CD8-positive, alpha-beta memory T cell (primary cell): ENCODE measurements at regions not wholly inside any gene's neighbourhood (a gene's known extent, or its start where the extent isn't known, plus 50 kb on each side); places are given as distances from the start of the nearest gene placed in this dataset.
"Not testable (repeated sequence)": the region's sequence is repeated elsewhere in the genome, so short reads cannot be mapped to it uniquely, and the experiment has no call there.

Experiments
- CTCF ChIA-PET: fragments of 350-600 bp; sonication (Branson Sonifier 250); formaldehyde crosslinking; loops from one replicate; lab custom pipeline; 2021; ENCODE audit warnings: antibody characterized with exemption; lab: Charles Lee
- POLR2A ChIA-PET: fragments of 350-600 bp; sonication (Branson Sonifier 250); formaldehyde crosslinking; loops from one replicate; lab custom pipeline; 2021; ENCODE audit warnings: antibody characterized with exemption; lab: Charles Lee
- DNase-seq, 5 donors: peaks; one replicate each; pipeline versions ENCODE4 v3.0.0 to v3.0.0-alpha.2; 2020 to 2022; ENCODE audit warnings: mixed read lengths in 1 of 5
- H3K27ac ChIP-seq: one replicate; pipeline ENCODE4 v1.7.0; 2013; ENCODE audit warnings: low read depth, mild to moderate bottlenecking, low read length, moderate library complexity
- H3K27me3 ChIP-seq: 2 replicates; pipeline ENCODE4 v1.7.0; 2013; ENCODE audit warnings: low read length, mild to moderate bottlenecking; ENCODE audit not compliant: insufficient read depth, poor library complexity, severe bottlenecking
- H3K36me3 ChIP-seq: 2 replicates; pipeline ENCODE4 v1.7.0; 2013; ENCODE audit warnings: mild to moderate bottlenecking, low read length, moderate library complexity; ENCODE audit not compliant: insufficient read depth
- H3K4me1 ChIP-seq: 2 replicates; pipeline ENCODE4 v1.7.0; 2013; ENCODE audit warnings: mild to moderate bottlenecking, low read length, moderate library complexity; ENCODE audit not compliant: insufficient read depth
- H3K4me3 ChIP-seq: 2 replicates; pipeline ENCODE4 v1.7.0; 2013; ENCODE audit warnings: mild to moderate bottlenecking, low read length
- H3K9me3 ChIP-seq: 2 replicates; pipeline ENCODE4 v1.7.0; 2013; ENCODE audit warnings: mild to moderate bottlenecking, low read length
- H3K27ac Mint-ChIP-seq, 8 donors: one replicate each; pipeline ENCODE4 v1.8.0; 2020 to 2021; ENCODE audit warnings: mixed read lengths in 8 of 8, mild to moderate bottlenecking in 6 of 8, inconsistent platforms in 3 of 8, moderate library complexity in 3 of 8
- H3K27me3 Mint-ChIP-seq, 2 donors: one replicate each; pipeline ENCODE4 v1.8.0; 2020 to 2021; ENCODE audit warnings: mixed read lengths in 2 of 2, mild to moderate bottlenecking in 1 of 2, moderate library complexity in 1 of 2
- H3K36me3 Mint-ChIP-seq, 3 donors: one replicate each; pipeline ENCODE4 v1.8.0; 2020 to 2021; ENCODE audit warnings: mixed read lengths in 3 of 3, inconsistent platforms in 1 of 3, mild to moderate bottlenecking in 1 of 3
- H3K4me1 Mint-ChIP-seq, 3 donors: one replicate each; pipeline ENCODE4 v1.8.0; 2020 to 2021; ENCODE audit warnings: mixed read lengths in 3 of 3, inconsistent platforms in 1 of 3, mild to moderate bottlenecking in 1 of 3
- H3K4me3 Mint-ChIP-seq, 7 donors: one replicate each; pipeline ENCODE4 v1.8.0; 2020 to 2021; ENCODE audit warnings: mixed read lengths in 7 of 7, mild to moderate bottlenecking in 6 of 7, moderate library complexity in 4 of 7, inconsistent platforms in 2 of 7
- H3K9me3 Mint-ChIP-seq, 5 donors: one replicate each; pipeline ENCODE4 v1.8.0; 2020 to 2022; ENCODE audit warnings: mixed read lengths in 5 of 5, mild to moderate bottlenecking in 3 of 5, moderate library complexity in 2 of 5, inconsistent platforms in 1 of 5

DNA sequence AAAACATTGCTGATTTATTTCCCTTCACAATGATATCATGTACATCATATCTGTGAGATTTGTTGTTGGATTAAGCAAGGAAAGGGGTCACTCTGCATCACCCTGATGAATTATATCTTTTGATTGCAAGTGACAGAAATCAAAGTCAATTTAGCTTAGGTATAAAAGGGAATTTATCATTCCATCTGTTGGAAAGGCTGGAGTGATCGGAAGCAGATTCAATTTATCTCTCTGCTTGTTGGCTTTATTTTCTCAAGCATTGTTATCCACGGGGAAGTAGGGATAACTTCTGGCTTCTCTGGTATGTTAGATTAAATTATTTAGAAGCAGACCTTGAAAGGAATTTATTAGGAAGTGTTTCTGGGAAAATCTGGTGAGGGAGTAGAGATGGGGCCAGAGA is 226.6 kb downstream of the PTGER3 start:
- Histone ChIP-seq H3K27ac (no peak overlapping the region), H3K9me3 (no peaks in the 10 kb centered on the region), H3K4me1 (no peaks in the 10 kb centered on the region), H3K4me3 (no peak overlapping the region), H3K27me3 (no peaks in the 10 kb centered on the region), H3K36me3 (no peaks in the 10 kb centered on the region)
- Mint-ChIP-seq H3K27me3 (peaks cover 0 to 2% of the 10 kb centered on the region in 2 donors), H3K36me3 (no peaks in the 10 kb centered on the region), H3K9me3 (peaks cover 0 to 7% (median 0%) of the 10 kb centered on the region in 5 donors), H3K4me1 (no peaks in the 10 kb centered on the region), H3K4me3 (no peak overlapping the region), H3K27ac (no peak overlapping the region)
- DNase-seq = no peak
- POLR2A ChIA-PET = no interaction called here
- CTCF ChIA-PET = no interaction called here

DNA sequence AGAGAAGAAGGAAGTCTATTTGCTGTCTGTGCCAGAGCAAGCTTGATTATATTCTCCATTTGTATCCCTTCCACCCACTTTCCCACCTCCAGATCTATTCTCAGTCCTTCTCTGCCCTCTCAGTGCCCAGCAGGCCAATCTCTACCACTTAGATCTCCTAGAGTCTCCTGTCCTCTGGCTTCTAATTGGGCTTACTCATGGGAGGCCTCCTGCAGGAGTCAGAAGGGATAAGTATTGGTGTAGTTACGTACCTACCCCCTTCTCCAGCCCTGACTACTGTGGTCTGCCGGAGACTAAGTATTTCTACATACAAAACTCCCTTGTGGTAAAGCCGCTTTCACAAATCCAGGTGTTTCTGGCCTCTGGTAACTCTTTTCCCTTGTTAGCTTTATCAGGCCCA is 221.2 kb downstream of the PTGER3 start:
- Mint-ChIP-seq H3K27ac (no peak overlapping the region), H3K9me3 (peaks cover 0 to 7% (median 4%) of the 10 kb centered on the region in 5 donors), H3K27me3 (peaks cover 0 to 2% of the 10 kb centered on the region in 2 donors), H3K36me3 (no peaks in the 10 kb centered on the region), H3K4me1 (no peaks in the 10 kb centered on the region), H3K4me3 (no peak overlapping the region)
- ChIA-PET POLR2A (no interaction called here), CTCF (no interaction called here)
- Histone ChIP-seq H3K27ac (no peak overlapping the region), H3K4me1 (no peaks in the 10 kb centered on the region), H3K27me3 (no peaks in the 10 kb centered on the region), H3K9me3 (no peaks in the 10 kb centered on the region), H3K36me3 (no peaks in the 10 kb centered on the region), H3K4me3 (no peak overlapping the region)
- no peak for DNase-seq

DNA sequence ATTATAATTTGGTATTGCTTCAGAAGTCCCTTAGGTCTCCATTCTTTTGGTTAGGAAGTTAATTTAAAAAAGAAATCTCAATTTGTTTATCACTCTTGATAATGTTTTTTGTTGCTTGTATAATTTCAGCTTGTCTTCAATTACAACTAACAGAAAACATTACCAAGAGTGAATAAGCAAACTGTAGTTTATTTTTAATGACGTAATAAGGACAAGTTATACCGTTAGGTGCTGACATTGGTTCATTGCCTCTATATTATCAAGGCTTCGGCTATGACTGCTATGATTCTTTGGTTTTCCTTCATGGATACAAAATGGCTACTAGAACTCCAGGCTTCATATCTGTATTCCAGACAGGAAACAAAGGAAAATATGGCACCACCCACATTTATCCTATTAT is 220.6 kb downstream of the PTGER3 start:
- no peaks in the 10 kb centered on the region for H3K4me1 ChIP-seq
- ChIA-PET CTCF (no interaction called here), POLR2A (no interaction called here)
- no peak for DNase-seq
- Mint-ChIP-seq H3K36me3 (no peaks in the 10 kb centered on the region), H3K4me1 (no peaks in the 10 kb centered on the region), H3K9me3 (peaks cover 0 to 10% (median 4%) of the 10 kb centered on the region in 5 donors), H3K27ac (no peak overlapping the region), H3K4me3 (no peak overlapping the region), H3K27me3 (peaks cover 0 to 2% of the 10 kb centered on the region in 2 donors)
- H3K4me3 ChIP-seq = no peak overlapping the region
- H3K27ac ChIP-seq = no peak overlapping the region
- no peaks in the 10 kb centered on the region for H3K27me3 ChIP-seq
- no peaks in the 10 kb centered on the region for H3K9me3 ChIP-seq
- H3K36me3 ChIP-seq = no peaks in the 10 kb centered on the region

DNA sequence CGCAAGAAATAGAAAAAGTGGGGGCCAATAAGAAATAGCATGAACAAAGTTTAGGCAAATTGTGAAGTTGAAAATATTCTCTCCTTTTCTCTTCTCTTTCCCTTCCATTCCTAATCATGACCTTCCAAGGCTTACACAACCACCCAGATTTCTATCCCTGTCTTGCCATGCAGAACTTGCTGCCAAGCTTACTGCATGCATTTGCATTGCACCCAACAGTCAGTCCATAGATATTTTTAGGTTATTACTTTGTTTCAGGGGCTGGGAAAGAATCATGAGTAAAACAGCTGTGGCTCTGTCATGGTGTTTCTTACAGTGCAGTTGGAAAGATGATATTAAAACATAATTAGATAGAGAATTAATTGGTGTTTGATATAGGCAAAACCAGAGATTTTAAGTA is 219.4 kb downstream of the PTGER3 start:
- Histone ChIP-seq H3K9me3 (no peaks in the 10 kb centered on the region), H3K27ac (no peak overlapping the region), H3K27me3 (no peaks in the 10 kb centered on the region), H3K4me1 (no peaks in the 10 kb centered on the region), H3K36me3 (no peaks in the 10 kb centered on the region), H3K4me3 (no peak overlapping the region)
- Mint-ChIP-seq H3K27ac (peak overlapping the region in 1 of 8 donors; percentile 4), H3K9me3 (peaks cover 0 to 10% (median 4%) of the 10 kb centered on the region in 5 donors), H3K4me3 (no peak overlapping the region), H3K4me1 (no peaks in the 10 kb centered on the region), H3K36me3 (no peaks in the 10 kb centered on the region), H3K27me3 (peaks cover 0 to 2% of the 10 kb centered on the region in 2 donors)
- ChIA-PET POLR2A (no interaction called here), CTCF (no interaction called here)
- DNase-seq = no peak

DNA sequence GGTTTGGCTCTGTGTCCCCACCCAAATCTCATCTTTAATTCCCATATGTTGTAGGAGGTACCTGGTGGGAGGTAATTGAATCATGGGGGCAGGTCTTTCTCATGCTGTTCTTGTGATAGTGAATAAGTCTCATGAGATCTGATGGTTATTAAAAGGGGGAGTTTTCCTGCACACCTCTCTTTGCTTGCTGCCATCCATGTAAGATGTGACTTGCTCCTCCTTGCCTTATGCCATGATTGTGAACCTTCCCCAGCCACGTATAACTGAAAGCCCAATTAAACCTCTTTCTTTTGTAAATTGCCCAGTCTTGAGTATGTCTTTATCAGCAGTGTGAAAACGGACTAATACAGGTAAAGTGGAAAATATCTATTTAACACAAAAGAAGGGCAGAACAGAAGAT is 213.3 kb downstream of the PTGER3 start:
- H3K36me3 Mint-ChIP-seq, H3K4me3 Mint-ChIP-seq, H3K27me3 Mint-ChIP-seq, H3K27me3 ChIP-seq, H3K27ac Mint-ChIP-seq, CTCF ChIA-PET, H3K4me1 ChIP-seq, POLR2A ChIA-PET, H3K9me3 ChIP-seq, H3K9me3 Mint-ChIP-seq, H3K4me1 Mint-ChIP-seq, DNase-seq, H3K27ac ChIP-seq, H3K4me3 ChIP-seq, H3K36me3 ChIP-seq: not testable (repeated sequence)

DNA sequence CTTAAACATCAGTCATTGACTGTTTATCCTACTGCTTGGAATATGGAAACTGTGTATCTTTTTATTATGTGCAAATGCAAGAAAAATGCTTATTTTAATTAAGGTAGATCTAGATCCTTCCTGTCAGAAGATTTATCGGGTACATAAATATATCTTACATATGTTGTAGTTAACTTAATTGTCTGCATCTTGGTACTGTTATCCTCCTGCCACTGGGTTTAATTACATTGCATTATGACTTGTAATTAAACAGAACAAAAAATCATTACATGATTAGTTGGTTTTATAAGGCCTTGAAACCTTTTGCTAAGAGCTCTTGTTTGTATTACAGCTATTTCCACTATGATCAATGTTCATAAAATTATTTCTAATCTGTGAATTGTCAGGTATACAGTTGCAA is 211.2 kb downstream of the PTGER3 start:
- Mint-ChIP-seq H3K4me1 (no peaks in the 10 kb centered on the region), H3K27ac (no peak overlapping the region), H3K4me3 (no peak overlapping the region), H3K9me3 (peaks cover 0 to 5% (median 2%) of the 10 kb centered on the region in 5 donors), H3K27me3 (no peaks in the 10 kb centered on the region), H3K36me3 (no peaks in the 10 kb centered on the region)
- no peak overlapping the region for H3K4me3 ChIP-seq
- ChIA-PET CTCF (no interaction called here), POLR2A (no interaction called here)
- DNase-seq = no peak
- no peak overlapping the region for H3K27ac ChIP-seq
- no peaks in the 10 kb centered on the region for H3K4me1 ChIP-seq
- H3K9me3 ChIP-seq = no peaks in the 10 kb centered on the region
- H3K27me3 ChIP-seq = no peaks in the 10 kb centered on the region
- H3K36me3 ChIP-seq = no peaks in the 10 kb centered on the region

DNA sequence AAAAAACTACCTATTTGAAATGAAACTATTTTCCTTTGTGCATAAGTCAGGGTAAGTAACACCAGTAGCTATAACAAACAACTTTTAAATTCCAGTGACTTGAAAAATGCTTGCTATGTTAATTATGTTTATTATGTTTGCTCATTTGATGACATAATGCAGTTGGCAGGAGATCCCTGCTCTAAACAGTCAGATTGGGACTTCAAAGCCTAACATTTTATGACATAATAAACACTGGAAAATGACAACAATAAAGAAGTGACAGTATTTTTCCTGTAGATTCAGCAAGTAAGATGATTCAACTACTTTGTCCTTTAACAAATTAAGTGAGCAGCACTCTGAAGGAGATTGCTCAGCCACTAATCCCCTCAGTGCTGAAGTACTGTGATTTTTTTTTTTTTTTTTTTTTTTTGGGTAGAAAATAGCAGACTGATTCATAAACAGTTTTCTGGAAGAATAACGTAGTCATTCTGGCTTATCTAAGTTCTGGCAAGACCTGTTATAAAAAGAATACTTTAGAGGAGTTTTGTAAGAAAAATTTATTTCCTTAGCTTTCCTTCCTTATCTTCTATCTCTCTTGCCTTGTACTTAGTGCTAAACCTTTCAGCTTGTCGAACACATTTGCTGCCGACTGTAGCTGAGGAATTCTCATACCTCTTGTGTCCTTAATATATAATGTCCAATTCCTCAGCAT is 207.2 kb downstream of the PTGER3 start:
- ChIA-PET POLR2A (no interaction called here), CTCF (no interaction called here)
- Histone ChIP-seq H3K27me3 (no peaks in the 10 kb centered on the region), H3K4me3 (no peak overlapping the region), H3K36me3 (no peaks in the 10 kb centered on the region), H3K9me3 (no peaks in the 10 kb centered on the region), H3K4me1 (no peaks in the 10 kb centered on the region), H3K27ac (no peak overlapping the region)
- DNase-seq = no peak
- no peaks in the 10 kb centered on the region for H3K27me3 Mint-ChIP-seq
- H3K9me3 Mint-ChIP-seq = peaks cover 0 to 5% (median 0%) of the 10 kb centered on the region in 5 donors
- no peaks in the 10 kb centered on the region for H3K36me3 Mint-ChIP-seq
- H3K27ac Mint-ChIP-seq = no peak overlapping the region
- no peak overlapping the region for H3K4me3 Mint-ChIP-seq
- no peaks in the 10 kb centered on the region for H3K4me1 Mint-ChIP-seq

DNA sequence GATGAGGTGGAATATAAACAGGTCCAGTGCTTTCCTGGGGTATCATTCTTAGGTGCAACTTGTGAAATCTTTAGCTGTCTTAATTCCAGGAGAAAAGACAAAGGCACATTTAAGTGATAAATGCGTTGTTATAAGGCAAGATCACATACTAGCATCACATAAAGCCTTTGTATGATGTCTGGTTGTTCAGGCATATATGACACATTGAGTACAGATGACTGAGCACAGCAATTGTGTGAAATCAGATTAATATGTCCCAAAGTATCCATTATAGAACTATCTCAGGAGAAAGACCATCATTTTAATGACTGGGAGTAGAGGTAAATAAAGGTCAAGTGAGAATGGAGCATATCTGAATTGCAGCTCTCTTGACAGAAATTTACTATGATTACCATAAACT is 205.1 kb downstream of the PTGER3 start:
- DNase-seq = no peak
- Histone ChIP-seq H3K27ac (no peak overlapping the region), H3K4me3 (no peak overlapping the region), H3K4me1 (no peaks in the 10 kb centered on the region), H3K9me3 (no peaks in the 10 kb centered on the region), H3K27me3 (no peaks in the 10 kb centered on the region), H3K36me3 (no peaks in the 10 kb centered on the region)
- no peak overlapping the region for H3K27ac Mint-ChIP-seq
- peaks cover 0 to 3% (median 0%) of the 10 kb centered on the region in 5 donors for H3K9me3 Mint-ChIP-seq
- no peaks in the 10 kb centered on the region for H3K27me3 Mint-ChIP-seq
- no peaks in the 10 kb centered on the region for H3K36me3 Mint-ChIP-seq
- ChIA-PET POLR2A (no interaction called here), CTCF (no interaction called here)
- H3K4me1 Mint-ChIP-seq = no peaks in the 10 kb centered on the region
- no peak overlapping the region for H3K4me3 Mint-ChIP-seq
